Breast epithelium (tissue), 3 donors: ENCODE measurements at regions not wholly inside any gene's neighbourhood (a gene's known extent, or its start where the extent isn't known, plus 50 kb on each side); places are given as distances from the start of the nearest gene placed in this dataset.

ENCODE experiments used
- POLR2A ChIP-seq: fragments of 450-650 bp; IDR thresholded peaks from one replicate; pipeline ENCODE4 v1.6.1; 2016; ENCODE audit warnings: antibody characterized with exemption, mild to moderate bottlenecking, moderate library complexity
- TF ChIP-seq, protein P1 (sequence below), 3 donors: fragments of 450-650 bp; IDR thresholded peaks; one replicate each; pipeline ENCODE4 v1.5.1; 2016 to 2017; ENCODE audit warnings: antibody characterized with exemption in 3 of 3, mild to moderate bottlenecking in 3 of 3, moderate library complexity in 3 of 3

GRCh38 chr6:84871925-84872324 is 107.5 kb upstream of the TBX18 start:
- TF ChIP-seq, protein P1, sequence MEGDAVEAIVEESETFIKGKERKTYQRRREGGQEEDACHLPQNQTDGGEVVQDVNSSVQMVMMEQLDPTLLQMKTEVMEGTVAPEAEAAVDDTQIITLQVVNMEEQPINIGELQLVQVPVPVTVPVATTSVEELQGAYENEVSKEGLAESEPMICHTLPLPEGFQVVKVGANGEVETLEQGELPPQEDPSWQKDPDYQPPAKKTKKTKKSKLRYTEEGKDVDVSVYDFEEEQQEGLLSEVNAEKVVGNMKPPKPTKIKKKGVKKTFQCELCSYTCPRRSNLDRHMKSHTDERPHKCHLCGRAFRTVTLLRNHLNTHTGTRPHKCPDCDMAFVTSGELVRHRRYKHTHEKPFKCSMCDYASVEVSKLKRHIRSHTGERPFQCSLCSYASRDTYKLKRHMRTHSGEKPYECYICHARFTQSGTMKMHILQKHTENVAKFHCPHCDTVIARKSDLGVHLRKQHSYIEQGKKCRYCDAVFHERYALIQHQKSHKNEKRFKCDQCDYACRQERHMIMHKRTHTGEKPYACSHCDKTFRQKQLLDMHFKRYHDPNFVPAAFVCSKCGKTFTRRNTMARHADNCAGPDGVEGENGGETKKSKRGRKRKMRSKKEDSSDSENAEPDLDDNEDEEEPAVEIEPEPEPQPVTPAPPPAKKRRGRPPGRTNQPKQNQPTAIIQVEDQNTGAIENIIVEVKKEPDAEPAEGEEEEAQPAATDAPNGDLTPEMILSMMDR (IDR thresholded peaks at IDR 0.05): no peak
- no peak for TF ChIP-seq POLR2A
